GM18517 (cell line): ENCODE measurements at regions not wholly inside any gene's neighbourhood (a gene's known extent, or its start where the extent isn't known, plus 50 kb on each side); places are given as distances from the start of the nearest gene placed in this dataset.

Experiments used
- ATAC-seq: cut with Tn5 transposase; IDR thresholded peaks from one replicate; pipeline ENCODE4 v1.9.1; 2021; ENCODE audit warnings: mild to moderate bottlenecking, moderate library complexity; ENCODE audit not compliant: unreplicated experiment

GRCh38 chr5:61887271-61887670 is 418.7 kb upstream of the KIF2A start:
- no peak for ATAC-seq

DNA sequence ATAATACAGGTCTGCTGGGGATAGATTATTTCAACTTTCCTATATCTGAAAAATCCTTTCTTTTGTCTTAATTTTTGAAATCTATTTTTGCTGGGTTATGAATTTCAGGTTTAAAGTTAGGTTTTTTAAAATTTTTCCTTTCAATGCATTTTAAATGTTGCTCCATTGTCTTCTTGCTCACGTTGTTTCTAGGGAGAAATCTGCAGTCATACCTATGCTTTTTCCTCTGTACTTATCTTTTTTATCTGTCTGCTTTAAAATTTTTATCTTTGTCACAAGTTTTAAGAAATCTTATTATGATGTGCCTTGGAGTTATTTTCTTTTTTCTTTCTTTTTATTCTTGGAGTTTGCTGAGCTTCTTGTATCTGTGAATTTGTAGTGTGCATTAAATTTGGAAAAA is 412.0 kb upstream of the KIF2A start:
- no peak for ATAC-seq

- no peak for ATAC-seq
Measured at GRCh38 chr5:61896811-61897210, 409.2 kb upstream of the KIF2A start.

GRCh38 chr5:61897251-61897650 is 408.8 kb upstream of the KIF2A start:
- ATAC-seq = no peak

DNA sequence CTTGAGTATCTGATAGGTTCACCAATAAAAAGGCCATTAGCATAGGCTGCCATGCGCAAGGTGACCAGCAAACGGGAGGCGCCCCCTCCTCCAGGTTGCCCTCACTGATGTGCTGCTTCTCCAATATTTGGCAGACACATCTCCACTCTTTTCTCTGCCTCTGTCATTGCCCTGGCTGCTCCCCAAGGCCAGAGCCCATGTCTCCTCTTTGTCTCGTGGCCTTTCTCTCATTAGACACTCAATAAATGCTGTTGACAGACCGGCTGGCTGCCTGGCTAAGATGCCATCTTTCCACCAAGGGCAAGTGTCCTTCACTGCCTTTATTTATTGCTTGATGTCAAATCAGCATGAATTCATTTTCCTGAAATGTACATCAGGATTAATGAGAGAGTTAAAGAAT is 404.0 kb upstream of the KIF2A start:
- ATAC-seq = no peak

- no peak for ATAC-seq
Measured at GRCh38 chr5:61904730-61905129, 401.3 kb upstream of the KIF2A start.

DNA sequence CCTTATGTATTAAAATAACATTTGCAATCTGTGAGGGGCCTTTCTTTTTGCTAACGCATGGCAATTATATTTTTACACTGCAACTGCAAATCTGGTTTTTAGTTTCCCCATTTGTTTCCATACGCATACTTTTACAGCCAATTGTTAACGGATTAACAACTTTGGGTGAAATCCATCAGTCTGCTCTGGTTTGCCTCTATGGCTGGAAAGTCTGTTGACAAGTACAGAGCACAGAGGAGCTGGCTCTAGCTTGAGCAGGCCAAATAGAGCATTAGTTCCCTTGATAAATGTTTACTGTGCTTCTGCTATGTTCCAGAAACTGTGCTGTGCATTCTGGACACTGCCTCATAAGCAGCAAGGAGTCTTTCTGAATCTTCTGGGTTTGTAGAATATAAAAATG is 400.4 kb upstream of the KIF2A start:
- no peak for ATAC-seq

GRCh38 chr5:61906820-61907219 is 399.2 kb upstream of the KIF2A start:
- ATAC-seq = no peak

- ATAC-seq = no peak
Measured at GRCh38 chr5:61907995-61908394, 398.0 kb upstream of the KIF2A start.

DNA sequence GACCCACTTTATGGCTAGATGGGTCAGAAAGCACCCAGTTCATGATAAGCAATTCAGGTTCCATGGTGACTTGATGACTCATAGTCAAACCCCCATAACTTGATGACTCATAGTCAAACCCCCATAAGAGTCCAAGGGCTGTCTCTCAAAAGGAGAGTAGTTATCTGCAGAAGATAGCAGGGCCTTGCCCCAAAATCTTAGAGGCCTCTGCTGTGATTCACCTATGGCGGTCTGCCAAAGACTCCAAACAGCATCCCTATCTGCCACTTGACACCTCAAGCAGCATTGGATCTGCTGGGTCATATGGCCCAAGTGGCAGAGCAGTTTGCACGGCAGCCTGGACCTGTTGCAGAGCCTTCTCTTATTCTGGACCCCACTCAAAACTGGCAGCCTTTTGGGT is 395.2 kb upstream of the KIF2A start:
- ATAC-seq = no peak

DNA sequence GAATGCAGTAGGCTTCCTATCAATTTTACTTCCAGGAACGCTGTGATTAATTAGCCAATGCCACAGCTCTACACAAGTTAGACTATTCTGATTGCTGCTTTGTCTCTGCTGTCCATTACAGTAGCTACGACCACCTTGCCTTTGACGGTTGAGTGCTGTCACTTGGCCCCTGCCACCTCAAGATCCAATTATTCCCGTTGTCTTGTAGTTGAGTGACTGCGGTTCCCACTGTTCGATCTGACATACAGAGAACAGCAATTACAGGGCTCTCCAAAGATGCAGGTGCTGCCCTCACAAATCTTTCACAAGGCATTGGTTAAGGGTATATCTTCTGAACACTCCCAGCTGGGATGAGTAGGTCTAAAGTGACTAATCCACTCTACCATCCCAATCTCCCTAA is 393.4 kb upstream of the KIF2A start:
- no peak for ATAC-seq

- no peak for ATAC-seq
Measured at GRCh38 chr5:61915646-61916045, 390.4 kb upstream of the KIF2A start.

- ATAC-seq = no peak
Measured at GRCh38 chr5:61916621-61917620, 389.1 kb upstream of the KIF2A start.

GRCh38 chr5:61918611-61919010 is 387.4 kb upstream of the KIF2A start:
- ATAC-seq = no peak

- no peak for ATAC-seq
Measured at GRCh38 chr5:61919920-61920319, 386.1 kb upstream of the KIF2A start.

- no peak for ATAC-seq
Measured at GRCh38 chr5:61924251-61924650, 381.8 kb upstream of the KIF2A start.

GRCh38 chr5:61926911-61927310 is 379.1 kb upstream of the KIF2A start:
- no peak for ATAC-seq

GRCh38 chr5:61931236-61931635 is 374.8 kb upstream of the KIF2A start:
- ATAC-seq = no peak

GRCh38 chr5:61933787-61934626 is 372.0 kb upstream of the KIF2A start:
- no peak for ATAC-seq

GRCh38 chr5:61941637-61942036 is 364.4 kb upstream of the KIF2A start:
- no peak for ATAC-seq

DNA sequence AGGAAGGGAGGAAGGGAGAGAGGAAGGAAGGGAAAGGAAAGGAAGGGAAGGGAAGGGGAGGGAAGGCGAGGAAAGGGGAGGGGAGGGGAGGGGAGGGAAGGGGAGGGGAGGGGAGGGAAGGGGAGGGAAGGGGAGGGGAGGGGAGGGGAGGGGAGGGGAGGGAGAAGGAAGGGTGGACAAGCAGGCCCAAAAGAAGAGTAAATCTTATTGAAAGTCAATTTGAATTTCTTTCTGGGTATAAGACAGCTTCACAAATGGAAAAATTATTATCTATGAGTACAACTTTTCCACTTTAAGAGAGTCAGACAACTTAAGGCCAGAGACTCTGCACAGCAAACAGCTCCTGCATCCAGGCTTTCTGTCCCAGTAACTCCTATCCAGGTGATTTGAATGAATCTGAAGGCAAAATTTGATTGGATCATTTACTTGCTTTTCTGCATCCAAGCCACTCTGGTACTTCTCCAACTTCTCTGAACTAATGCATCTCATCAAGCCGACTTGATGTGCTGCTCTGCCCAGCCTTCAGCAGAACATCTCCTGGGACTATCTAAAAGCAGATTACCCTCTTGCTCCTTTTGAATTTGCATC is 363.4 kb upstream of the KIF2A start:
- ATAC-seq = no peak
